VCaP (cell line): ENCODE measurements at regions not wholly inside any gene's neighbourhood (a gene's known extent, or its start where the extent isn't known, plus 50 kb on each side); places are given as distances from the start of the nearest gene placed in this dataset.

Experiments used
- H3K27ac ChIP-seq: fragments of 450-650 bp; 2 replicates; pipeline ENCODE4 v1.5.1; 2017
- CTCF ChIP-seq: fragments of 450-650 bp; conservative IDR thresholded peaks from 2 replicates; pipeline ENCODE4 v1.5.1; 2017; ENCODE audit warnings: mild to moderate bottlenecking, moderate library complexity

DNA sequence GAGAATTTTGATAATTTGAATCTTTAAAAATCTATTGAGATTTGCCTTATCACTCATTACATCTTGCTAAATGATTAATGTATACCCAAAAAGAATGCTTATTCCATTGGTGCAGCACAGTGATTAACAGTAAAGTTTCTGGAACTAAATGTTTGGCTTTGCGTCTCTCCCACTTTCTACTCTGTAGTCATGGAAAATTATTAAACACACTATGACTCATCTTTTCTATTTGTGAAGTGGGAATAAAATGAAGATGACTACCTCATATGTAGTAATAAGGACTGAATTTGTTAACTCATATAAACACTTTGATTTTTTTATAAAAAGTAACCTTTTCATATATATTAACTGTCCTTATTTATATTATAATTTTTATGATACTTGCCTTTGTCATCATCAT is 118.1 kb downstream of the RERGL start:
- no peak for TF ChIP-seq CTCF
- no peak overlapping the region for H3K27ac ChIP-seq

- H3K27ac ChIP-seq, result no peak overlapping the region
These were observed 135.2 kb downstream of the RERGL start for GRCh38 chr12:17954788-17955187.

DNA sequence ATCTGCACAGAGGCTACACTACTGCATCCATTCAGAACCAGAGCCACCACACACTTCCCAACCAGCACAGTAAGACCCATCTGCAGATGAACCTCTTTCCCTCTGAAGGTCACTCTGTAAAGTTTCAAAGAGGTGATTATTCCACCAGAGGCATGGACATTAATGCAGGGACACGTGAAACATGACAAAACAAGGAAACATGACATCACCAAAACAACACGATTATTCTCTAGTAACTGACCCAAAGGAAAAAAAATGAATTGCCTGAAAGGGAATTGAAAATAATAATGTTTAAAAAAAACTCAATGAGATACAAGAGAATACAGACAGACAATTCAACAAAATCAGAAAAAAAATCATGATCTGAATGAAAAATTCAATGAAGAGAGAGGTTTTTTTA is 139.1 kb downstream of the RERGL start:
- TF ChIP-seq CTCF, result no peak
- H3K27ac ChIP-seq, result no peak overlapping the region

More at GRCh38 chr12:17954788-17955187, 135.2 kb downstream of the RERGL start:
- peak; percentile 11; the same call in 1 of the 2 replicates for TF ChIP-seq CTCF

GRCh38 chr12:17949558-17950141 is 140.3 kb downstream of the RERGL start:
- H3K27ac ChIP-seq, result no peak overlapping the region
- TF ChIP-seq CTCF, result no peak

- peak; percentile 41 for TF ChIP-seq CTCF
- H3K27ac ChIP-seq, result no peak overlapping the region
These were observed 161.2 kb downstream of the RERGL start for GRCh38 chr12:17928708-17929366.

- H3K27ac ChIP-seq, result no peak overlapping the region
- no peak for TF ChIP-seq CTCF
These were observed 172.0 kb downstream of the RERGL start for GRCh38 chr12:17918013-17918412.

GRCh38 chr12:17884581-17884980 is 205.4 kb downstream of the RERGL start:
- no peak for TF ChIP-seq CTCF
- H3K27ac ChIP-seq, result no peak overlapping the region
